Heart left ventricle (tissue), 16 donors: ENCODE measurements at regions not wholly inside any gene's neighbourhood (a gene's known extent, or its start where the extent isn't known, plus 50 kb on each side); places are given as distances from the start of the nearest gene placed in this dataset.

Experiments used
- ATAC-seq, 4 donors: fragments of 200-7000 bp; cut with Tn5 transposase; one replicate each; pipeline ENCODE4 v1.9.1; 2020 to 2022; ENCODE audit warnings: moderate library complexity in 4 of 4, mild to moderate bottlenecking in 3 of 4, moderate number of reproducible peaks in 1 of 4
- DNase-seq, 5 donors: peaks; one replicate each; pipeline ENCODE4 v3.0.0-alpha.2; 2020
- H3K27ac ChIP-seq, 12 donors: fragments of 200-600 bp; sonication (generic) in 4 of 12; one replicate each; pipeline versions ENCODE4 v1.5.0 to v1.8.0; 2016 to 2022; ENCODE audit warnings: mild to moderate bottlenecking in 2 of 12
- H3K27me3 ChIP-seq, 9 donors: fragments of 200-600 bp; sonication (generic) in 2 of 9; one replicate each; pipeline versions ENCODE4 v1.5.1 to v1.8.0; 2016 to 2022; ENCODE audit warnings: mild to moderate bottlenecking in 3 of 9
- H3K36me3 ChIP-seq, 9 donors: fragments of 200-600 bp; sonication (generic) in 2 of 9; one replicate each; pipeline versions ENCODE4 v1.5.0 to v1.8.0; 2018 to 2022; ENCODE audit warnings: mild to moderate bottlenecking in 2 of 9
- H3K4me1 ChIP-seq, 12 donors: fragments of 200-600 bp; sonication (generic) in 4 of 12; one replicate each; pipeline versions ENCODE4 v1.5.0 to v1.8.0; 2016 to 2022; ENCODE audit warnings: mild to moderate bottlenecking in 3 of 12
- H3K4me3 ChIP-seq, 12 donors: fragments of 200-600 bp; sonication (generic) in 4 of 12; one replicate each; pipeline versions ENCODE4 v1.5.0 to v1.8.0; 2017 to 2022; ENCODE audit warnings: mild to moderate bottlenecking in 9 of 12, moderate library complexity in 4 of 12
- H3K9me3 ChIP-seq, 12 donors: fragments of 200-600 bp; sonication (generic) in 4 of 12; one replicate each; pipeline versions ENCODE4 v1.5.0 to v1.8.0; 2016 to 2022; ENCODE audit warnings: mild to moderate bottlenecking in 1 of 12
- POLR2A ChIP-seq, 2 donors: fragments of 450-650 bp; IDR thresholded peaks; one replicate each; pipeline ENCODE4 v1.6.1; 2017; ENCODE audit warnings: antibody characterized with exemption in 2 of 2, mild to moderate bottlenecking in 2 of 2, moderate library complexity in 2 of 2
- WGBS, 4 donors: extraction: QIAGEN DNeasy Blood & Tissue Kit in 2 of 4; methylation state at CpG; one replicate each; pipeline versions ENCODE4 v1.1.5 to v1.1.7; 2013 to 2018; 5-methylcytosine and 5-hydroxymethylcytosine counted together
- intact Hi-C, 10 donors: fragments of 100-400 bp; cut with DNase I; formaldehyde crosslinking; loops; one replicate each; pipeline versions ENCODE4 v1.11.1 to v1.14.2; 2022
- TF ChIP-seq, protein P1 (sequence below), 12 donors: fragments of 200-600 bp; sonication (generic) in 4 of 12; IDR thresholded peaks; one replicate each; pipeline versions ENCODE4 v1.5.0 to v1.8.0; 2018 to 2022; ENCODE audit warnings: antibody characterized with exemption in 12 of 12, mild to moderate bottlenecking in 5 of 12
- donor health status: ischemic (EF 13 %, LVEDD 7.1; RV severe dilation, severe dysfunction).
- donor health status: healthy with polysubstance abuse.
- donor health status: DM: no; HTN: yes; CAD: no.
- donor health status: DM: no; HTN: no; CAD: no.
- donor health status: ischemic (EF 25% LVEDD 6.9; RV normal size, moderate dysfunction).
- donor health status: ischemic (EF 25% LVEDD 5.7; RV mildly dilated, moderate dysfunction).
- donor health status: healthy.
- donor health status: DM: yes; HTN: yes; CAD: no.
- donor health status: ischemic (EF 35%, LVEDD 5.7; RV mildly dilated, moderate dysfunction).
- donor health status: nonischemic (EF 11% LVEDD 7.7; RV severe dilation, severe dysfunction).
- donor health status: DM: yes; HTN: yes; CAD: no.
- donor health status: PGD.
- donor health status: ischemic (EF 29% LVEDD 5.4; RV normal size, mild dysfunction).
- donor health status: nonischemic (EF 23%, LVEDD 6.1; RV moderate dilation, normal function).

DNA sequence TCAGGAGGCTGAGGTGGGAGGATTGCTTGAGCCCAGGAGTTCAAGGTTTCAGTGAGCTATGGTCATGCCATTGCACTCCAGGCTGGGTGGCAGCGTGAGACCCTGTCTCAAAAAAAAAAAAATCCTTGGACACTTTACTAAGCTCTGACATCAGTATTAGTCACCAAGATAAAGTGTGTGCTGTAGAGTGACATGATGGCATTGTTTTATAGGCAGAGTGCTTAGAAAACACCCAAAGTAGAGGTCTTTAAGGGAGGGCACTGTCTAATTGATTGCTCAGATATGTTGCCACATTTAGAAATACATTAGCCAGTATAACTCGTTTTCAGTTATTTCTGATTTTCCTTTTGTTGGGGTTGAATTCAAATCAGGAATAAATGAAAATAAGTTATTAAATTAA, 235.9 kb downstream of the REEP3 start:
- DNase-seq (no peak), ATAC-seq (no peak)
- peaks cover 0 to 25% (median 7%) of the 10 kb centered on the region in 12 donors for H3K4me1 ChIP-seq
- H3K36me3 ChIP-seq: no peaks in the 10 kb centered on the region
- no peaks in the 10 kb centered on the region for H3K9me3 ChIP-seq
- no peak overlapping the region for H3K27ac ChIP-seq
- H3K4me3 ChIP-seq: no peak overlapping the region
- no peaks in the 10 kb centered on the region for H3K27me3 ChIP-seq
- WGBS, 4 donors: 70 to 85% (median 80%) methylated on average over 2 of the region's 2 CpGs
- TF ChIP-seq POLR2A (IDR thresholded peaks at IDR 0.05): no peak
- TF ChIP-seq, protein P1, sequence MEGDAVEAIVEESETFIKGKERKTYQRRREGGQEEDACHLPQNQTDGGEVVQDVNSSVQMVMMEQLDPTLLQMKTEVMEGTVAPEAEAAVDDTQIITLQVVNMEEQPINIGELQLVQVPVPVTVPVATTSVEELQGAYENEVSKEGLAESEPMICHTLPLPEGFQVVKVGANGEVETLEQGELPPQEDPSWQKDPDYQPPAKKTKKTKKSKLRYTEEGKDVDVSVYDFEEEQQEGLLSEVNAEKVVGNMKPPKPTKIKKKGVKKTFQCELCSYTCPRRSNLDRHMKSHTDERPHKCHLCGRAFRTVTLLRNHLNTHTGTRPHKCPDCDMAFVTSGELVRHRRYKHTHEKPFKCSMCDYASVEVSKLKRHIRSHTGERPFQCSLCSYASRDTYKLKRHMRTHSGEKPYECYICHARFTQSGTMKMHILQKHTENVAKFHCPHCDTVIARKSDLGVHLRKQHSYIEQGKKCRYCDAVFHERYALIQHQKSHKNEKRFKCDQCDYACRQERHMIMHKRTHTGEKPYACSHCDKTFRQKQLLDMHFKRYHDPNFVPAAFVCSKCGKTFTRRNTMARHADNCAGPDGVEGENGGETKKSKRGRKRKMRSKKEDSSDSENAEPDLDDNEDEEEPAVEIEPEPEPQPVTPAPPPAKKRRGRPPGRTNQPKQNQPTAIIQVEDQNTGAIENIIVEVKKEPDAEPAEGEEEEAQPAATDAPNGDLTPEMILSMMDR (IDR thresholded peaks at IDR 0.05): no peak
- intact Hi-C loops: no loop called here

DNA sequence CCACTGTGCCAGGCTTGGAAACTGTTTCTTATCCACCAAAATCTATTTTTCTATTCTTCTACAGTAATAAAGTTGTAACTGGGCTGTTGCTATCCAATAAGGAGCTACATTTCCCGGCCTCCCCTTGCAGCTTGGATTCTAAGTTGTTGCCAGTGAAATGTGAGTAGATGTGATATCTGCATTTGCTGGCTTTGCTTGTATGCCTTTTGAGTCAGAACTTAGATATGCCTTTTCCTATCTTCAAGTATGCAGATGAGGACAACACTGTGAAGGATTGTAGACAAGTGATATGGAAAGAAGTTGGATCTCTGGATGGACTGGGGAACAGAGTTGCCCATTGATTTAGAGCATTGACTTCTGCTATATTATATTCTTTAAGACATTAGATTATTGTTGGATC, 236.9 kb downstream of the REEP3 start:
- Histone ChIP-seq H3K27ac (no peak overlapping the region), H3K4me1 (peaks cover 0 to 25% (median 7%) of the 10 kb centered on the region in 12 donors), H3K4me3 (no peak overlapping the region), H3K9me3 (no peaks in the 10 kb centered on the region), H3K36me3 (no peaks in the 10 kb centered on the region), H3K27me3 (no peaks in the 10 kb centered on the region)
- DNase-seq (no peak), ATAC-seq (no peak)
- WGBS, 4 donors: 64 to 89% (median 74%) methylated on average over 1 of the region's 1 CpG
- TF ChIP-seq POLR2A (IDR thresholded peaks at IDR 0.05): no peak
- TF ChIP-seq, protein P1 (IDR thresholded peaks at IDR 0.05): no peak
- intact Hi-C loops: no loop called here

DNA sequence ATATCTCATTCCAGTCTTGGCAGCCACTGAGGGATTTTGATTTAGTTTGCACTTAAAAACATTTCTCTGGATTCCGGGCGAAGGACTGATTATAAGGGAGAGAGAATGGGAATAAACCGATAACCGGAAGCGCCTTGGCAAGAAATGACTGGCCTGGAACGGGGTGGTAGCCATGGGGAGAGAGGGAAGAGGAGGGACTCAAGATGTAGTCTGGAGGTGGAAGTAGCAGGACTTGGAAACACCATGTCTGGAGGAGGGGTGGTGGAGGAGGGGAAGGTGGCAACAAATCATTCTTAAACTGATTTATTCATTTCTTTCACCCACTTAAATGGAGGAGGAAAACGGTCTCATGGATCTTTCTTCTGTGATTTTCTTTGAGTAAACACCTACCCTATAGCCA, 238.1 kb downstream of the REEP3 start:
- peak overlapping the region in 8 of 12 donors; percentile 8 to 72 (median 35) for H3K27ac ChIP-seq
- peaks cover 0 to 25% (median 7%) of the 10 kb centered on the region in 12 donors for H3K4me1 ChIP-seq
- no peak for TF ChIP-seq POLR2A (IDR thresholded peaks at IDR 0.05)
- WGBS, 4 donors: 78 to 87% (median 82%) methylated on average over 7 of the region's 7 CpGs
- DNase-seq (no peak), ATAC-seq (no peak)
- H3K4me3 ChIP-seq: no peak overlapping the region
- no peaks in the 10 kb centered on the region for H3K9me3 ChIP-seq
- no peaks in the 10 kb centered on the region for H3K27me3 ChIP-seq
- H3K36me3 ChIP-seq: no peaks in the 10 kb centered on the region
- intact Hi-C loops: no loop called here

DNA sequence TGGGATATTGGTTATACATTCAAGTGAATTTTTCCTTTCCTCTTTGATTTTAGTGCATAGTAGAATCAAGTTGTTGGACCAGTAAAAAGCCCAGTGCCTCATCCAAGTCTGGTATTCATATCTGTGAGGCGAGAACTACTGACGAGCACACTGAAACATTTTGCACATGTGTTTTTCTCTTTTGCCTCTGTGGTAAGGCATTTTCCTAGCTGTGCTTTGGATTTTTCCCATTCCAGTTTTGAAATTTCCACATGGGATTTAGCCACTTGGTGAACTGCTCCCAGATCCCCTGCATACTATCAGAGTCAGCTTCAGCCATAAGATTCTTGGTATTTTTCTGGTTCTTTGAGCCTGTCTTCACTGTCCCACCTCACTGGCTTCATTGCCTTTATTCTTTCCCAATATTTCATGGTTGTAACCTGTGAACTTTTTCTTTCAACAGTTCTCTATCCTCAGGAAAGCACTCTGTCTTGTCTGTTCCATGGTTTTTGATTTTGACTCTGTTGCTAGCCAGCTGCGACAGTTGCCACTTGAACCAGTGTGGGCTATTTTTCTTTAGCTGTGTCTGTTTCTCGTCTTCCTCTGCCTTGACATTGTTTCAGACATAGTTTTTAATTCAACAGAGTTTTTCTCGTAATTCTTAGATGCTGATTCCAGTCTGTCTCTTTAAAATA, 239.0 kb downstream of the REEP3 start:
- peak overlapping the region in 11 of 12 donors; percentile 8 to 72 (median 46) for H3K27ac ChIP-seq
- no peak overlapping the region for H3K4me3 ChIP-seq
- H3K27me3 ChIP-seq: no peaks in the 10 kb centered on the region
- WGBS, 4 donors: 44 to 49% (median 44%) methylated on average over 5 of the region's 5 CpGs
- intact Hi-C loops: no loop called here
- DNase-seq: no peak
- ATAC-seq: peak; percentile 48 to 65 (median 57)
- no peaks in the 10 kb centered on the region for H3K9me3 ChIP-seq
- TF ChIP-seq, protein P1 (IDR thresholded peaks at IDR 0.05): no peak
- no peak for TF ChIP-seq POLR2A (IDR thresholded peaks at IDR 0.05)
- peaks cover 0 to 25% (median 7%) of the 10 kb centered on the region in 12 donors for H3K4me1 ChIP-seq
- H3K36me3 ChIP-seq: no peaks in the 10 kb centered on the region

DNA sequence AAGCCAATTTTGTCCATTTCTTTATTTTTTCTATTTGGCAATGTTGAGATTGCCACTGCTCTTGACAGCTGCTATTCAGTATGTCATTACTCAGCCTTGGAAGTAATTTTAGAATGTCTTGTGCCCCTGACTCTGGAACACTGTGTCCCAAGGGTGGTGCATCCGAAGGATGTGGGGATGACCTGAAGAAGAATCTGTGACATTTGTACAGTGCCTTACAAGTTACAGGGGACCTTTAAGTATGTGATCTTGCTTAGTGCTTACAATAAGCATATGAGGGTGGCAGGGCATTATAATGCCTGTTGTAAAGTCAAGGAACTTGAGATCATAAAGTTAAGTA, 239.5 kb downstream of the REEP3 start:
- Histone ChIP-seq H3K27ac (peak overlapping the region in 9 of 12 donors; percentile 4 to 72 (median 46)), H3K4me1 (peaks cover 0 to 25% (median 7%) of the 10 kb centered on the region in 12 donors), H3K4me3 (no peak overlapping the region), H3K27me3 (no peaks in the 10 kb centered on the region), H3K9me3 (no peaks in the 10 kb centered on the region), H3K36me3 (no peaks in the 10 kb centered on the region)
- DNase-seq (peak in 1 of 5 donors; percentile 38), ATAC-seq (peak in 3 of 4 donors; percentile 15 to 77 (median 48))
- intact Hi-C loops: no loop called here
- 26 to 65% (median 41%) methylated on average over 1 of the region's 1 CpG for WGBS, 4 donors
- TF ChIP-seq, protein P1 (IDR thresholded peaks at IDR 0.05): no peak
- no peak for TF ChIP-seq POLR2A (IDR thresholded peaks at IDR 0.05)
